CD14-positive monocyte (primary cell): ENCODE measurements at regions not wholly inside any gene's neighbourhood (a gene's known extent, or its start where the extent isn't known, plus 50 kb on each side); places are given as distances from the start of the nearest gene placed in this dataset.

Experiments
- DNase-seq, 3 donors: peaks; one replicate each; pipeline ENCODE4 v3.0.0-alpha.2; 2011 to 2022
- H2AFZ ChIP-seq: 2 replicates; pipeline ENCODE4 v1.6.0; 2012; ENCODE audit warnings: mild to moderate bottlenecking, low read depth, low read length, inconsistent platforms; ENCODE audit not compliant: insufficient read depth, poor library complexity, severe bottlenecking
- H3K27ac ChIP-seq, 2 donors: 1 replicate in 1 of 2; 2 replicates in 1 of 2; pipeline ENCODE4 v1.5.1; 2012 to 2013; ENCODE audit warnings: low read length in 2 of 2, control low read depth in 1 of 2, inconsistent platforms in 1 of 2, low read depth in 1 of 2, mild to moderate bottlenecking in 1 of 2
- H3K27me3 ChIP-seq, 2 donors: one replicate each; pipeline versions ENCODE4 v1.6.0 to v1.6.1; 2011 to 2013; ENCODE audit warnings: low read length in 2 of 2; ENCODE audit not compliant: control insufficient read depth in 2 of 2, insufficient read depth in 2 of 2
- H3K36me3 ChIP-seq, 2 donors: replicated peaks in 1 of 2; 1 replicate in 1 of 2; 2 replicates in 1 of 2; pipeline versions ENCODE4 v1.5.1 to v1.6.1; 2012 to 2013; ENCODE audit warnings: low read length in 2 of 2, control low read depth in 1 of 2, inconsistent platforms in 1 of 2, mild to moderate bottlenecking in 1 of 2; ENCODE audit not compliant: insufficient read depth in 2 of 2, control insufficient read depth in 1 of 2
- H3K4me1 ChIP-seq, 2 donors: 1 replicate in 1 of 2; 2 replicates in 1 of 2; pipeline versions ENCODE4 v1.5.1 to v1.6.1; 2012 to 2013; ENCODE audit warnings: low read length in 2 of 2, control low read depth in 1 of 2, inconsistent platforms in 1 of 2, mild to moderate bottlenecking in 1 of 2, moderate library complexity in 1 of 2; ENCODE audit not compliant: insufficient read depth in 2 of 2, control insufficient read depth in 1 of 2
- H3K4me2 ChIP-seq: replicated peaks from 2 replicates; pipeline ENCODE3; 2012; ENCODE audit warnings: low read length, moderate library complexity, mild to moderate bottlenecking; ENCODE audit not compliant: poor library complexity, severe bottlenecking; ENCODE audit errors: extremely low read depth
- H3K4me3 ChIP-seq, 3 experiments: fragments of 200-600 bp in 1 of 3; sonication (generic) in 1 of 3; replicated peaks in 1 of 3; 1 replicate in 2 of 3; 2 replicates in 1 of 3; pipeline ENCODE4 v1.5.1; 2011 to 2013; ENCODE audit warnings: low read length in 3 of 3, mild to moderate bottlenecking in 3 of 3, control low read depth in 2 of 3, low read depth in 2 of 3, inconsistent platforms in 1 of 3, moderate library complexity in 1 of 3
- H3K79me2 ChIP-seq: 2 replicates; pipeline ENCODE4 v1.6.0; 2012; ENCODE audit warnings: mild to moderate bottlenecking, control low read depth, inconsistent platforms, low read length, moderate library complexity; ENCODE audit not compliant: insufficient read depth
- H3K9ac ChIP-seq: 2 replicates; pipeline ENCODE4 v1.6.0; 2017; ENCODE audit warnings: low read length, mild to moderate bottlenecking; ENCODE audit not compliant: insufficient read depth, poor library complexity, severe bottlenecking
- H3K9me3 ChIP-seq, 2 donors: replicated peaks in 1 of 2; 1 replicate in 1 of 2; 2 replicates in 1 of 2; pipeline versions ENCODE4 v1.5.1 to v1.6.1; 2012 to 2013; ENCODE audit warnings: low read length in 2 of 2, control low read depth in 1 of 2; ENCODE audit not compliant: control insufficient read depth in 1 of 2, insufficient read depth in 1 of 2
- H4K20me1 ChIP-seq: 2 replicates; pipeline ENCODE4 v1.6.0; 2012; ENCODE audit warnings: mild to moderate bottlenecking, low read length, control low read depth, moderate library complexity; ENCODE audit not compliant: insufficient read depth
- H3K27ac Mint-ChIP-seq, 7 donors: one replicate each; pipeline ENCODE4 v1.8.0; 2020; ENCODE audit warnings: mild to moderate bottlenecking in 7 of 7, mixed read lengths in 7 of 7, moderate library complexity in 6 of 7, inconsistent platforms in 2 of 7
- H3K27me3 Mint-ChIP-seq, 3 donors: one replicate each; pipeline ENCODE4 v1.8.0; 2021 to 2022; ENCODE audit warnings: low read depth in 3 of 3, mild to moderate bottlenecking in 3 of 3, mixed read lengths in 3 of 3, moderate library complexity in 3 of 3, inconsistent platforms in 1 of 3
- H3K36me3 Mint-ChIP-seq, 2 donors: one replicate each; pipeline ENCODE4 v1.8.0; 2020; ENCODE audit warnings: mixed read lengths in 2 of 2, inconsistent platforms in 1 of 2, mild to moderate bottlenecking in 1 of 2
- H3K4me1 Mint-ChIP-seq: one replicate; pipeline ENCODE4 v1.8.0; 2020; ENCODE audit warnings: mild to moderate bottlenecking, mixed read lengths
- H3K4me3 Mint-ChIP-seq, 2 donors: one replicate each; pipeline ENCODE4 v1.8.0; 2020; ENCODE audit warnings: mild to moderate bottlenecking in 2 of 2, mixed read lengths in 2 of 2, moderate library complexity in 1 of 2
- H3K9me3 Mint-ChIP-seq, 7 donors: one replicate each; pipeline ENCODE4 v1.8.0; 2020 to 2022; ENCODE audit warnings: mixed read lengths in 7 of 7, mild to moderate bottlenecking in 6 of 7, moderate library complexity in 6 of 7, inconsistent platforms in 2 of 7
- CTCF ChIP-seq: fragments of 200-600 bp; IDR thresholded peaks from one replicate; pipeline ENCODE4 v1.8.0; 2022; ENCODE audit warnings: antibody characterized with exemption, mild to moderate bottlenecking
- WGBS: methylation state at CpG from one replicate; pipeline ENCODE4 v1.1.5; 2013; ENCODE audit warnings: missing lambda C conversion rate; ENCODE audit not compliant: insufficient coverage; 5-methylcytosine and 5-hydroxymethylcytosine counted together
- intact Hi-C, 2 donors: fragments of 100-400 bp; cut with micrococcal nuclease; formaldehyde crosslinking; loops; one replicate each; pipeline versions ENCODE4 v1.15.0 to v1.15.1; 2023

DNA sequence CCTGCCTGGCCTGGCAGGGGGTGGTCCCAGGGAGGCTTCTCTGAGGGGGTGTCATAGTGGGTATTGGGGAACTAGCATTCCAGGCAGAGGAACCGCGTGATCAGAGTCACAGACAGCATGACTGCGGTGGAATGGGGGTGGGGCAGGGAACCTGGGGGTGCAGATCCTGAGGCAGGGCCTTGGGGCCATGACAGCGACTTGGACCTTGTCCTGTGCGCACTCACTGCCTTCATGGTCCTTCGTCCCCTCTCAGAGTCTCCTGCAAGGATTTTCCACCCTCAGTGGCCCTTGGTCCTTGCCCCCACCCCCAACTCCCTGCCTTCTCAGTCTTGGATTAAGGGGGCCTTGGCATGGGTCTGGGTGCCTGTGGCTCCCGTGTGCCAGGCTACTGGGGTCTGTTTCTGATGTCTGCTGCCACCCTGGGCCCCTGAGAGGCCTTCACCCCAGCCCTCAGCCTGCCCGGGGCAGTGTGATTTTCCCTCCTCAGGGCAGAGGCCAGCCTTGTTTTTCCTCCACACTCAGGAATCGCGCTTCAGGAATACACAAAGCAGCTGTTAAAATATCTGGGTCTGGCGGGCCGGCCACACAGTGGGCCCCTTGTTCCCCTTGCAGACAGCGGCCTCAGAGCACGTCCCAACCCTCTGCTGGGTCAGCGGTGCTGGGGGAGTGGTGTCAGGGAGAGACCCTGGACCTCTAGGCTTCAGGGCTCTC lies 51.6 kb downstream of the GLI2 start:
- H4K20me1 ChIP-seq = no peaks in the 10 kb centered on the region
- Mint-ChIP-seq H3K36me3 (no peaks in the 10 kb centered on the region), H3K27ac (no peak overlapping the region), H3K27me3 (peaks cover 6 to 12% (median 8%) of the 10 kb centered on the region in 3 donors), H3K4me1 (peaks cover 4% of the 10 kb centered on the region), H3K9me3 (no peaks in the 10 kb centered on the region), H3K4me3 (no peak overlapping the region)
- H3K4me2 ChIP-seq = no peak overlapping the region
- H3K4me3 ChIP-seq = no peak overlapping the region
- no peak overlapping the region for H3K27ac ChIP-seq
- no peak for DNase-seq
- H3K79me2 ChIP-seq = no peaks in the 10 kb centered on the region
- no peaks in the 10 kb centered on the region for H3K9me3 ChIP-seq
- TF ChIP-seq CTCF = no peak
- no peaks in the 10 kb centered on the region for H3K27me3 ChIP-seq
- intact Hi-C loops = no loop called here
- no peaks in the 10 kb centered on the region for H3K36me3 ChIP-seq
- H3K9ac ChIP-seq = no peak overlapping the region
- H3K4me1 ChIP-seq = no peaks in the 10 kb centered on the region
- WGBS = 94% methylated on average over 15 of the region's 15 CpGs
- no peak overlapping the region for H2AFZ ChIP-seq

DNA sequence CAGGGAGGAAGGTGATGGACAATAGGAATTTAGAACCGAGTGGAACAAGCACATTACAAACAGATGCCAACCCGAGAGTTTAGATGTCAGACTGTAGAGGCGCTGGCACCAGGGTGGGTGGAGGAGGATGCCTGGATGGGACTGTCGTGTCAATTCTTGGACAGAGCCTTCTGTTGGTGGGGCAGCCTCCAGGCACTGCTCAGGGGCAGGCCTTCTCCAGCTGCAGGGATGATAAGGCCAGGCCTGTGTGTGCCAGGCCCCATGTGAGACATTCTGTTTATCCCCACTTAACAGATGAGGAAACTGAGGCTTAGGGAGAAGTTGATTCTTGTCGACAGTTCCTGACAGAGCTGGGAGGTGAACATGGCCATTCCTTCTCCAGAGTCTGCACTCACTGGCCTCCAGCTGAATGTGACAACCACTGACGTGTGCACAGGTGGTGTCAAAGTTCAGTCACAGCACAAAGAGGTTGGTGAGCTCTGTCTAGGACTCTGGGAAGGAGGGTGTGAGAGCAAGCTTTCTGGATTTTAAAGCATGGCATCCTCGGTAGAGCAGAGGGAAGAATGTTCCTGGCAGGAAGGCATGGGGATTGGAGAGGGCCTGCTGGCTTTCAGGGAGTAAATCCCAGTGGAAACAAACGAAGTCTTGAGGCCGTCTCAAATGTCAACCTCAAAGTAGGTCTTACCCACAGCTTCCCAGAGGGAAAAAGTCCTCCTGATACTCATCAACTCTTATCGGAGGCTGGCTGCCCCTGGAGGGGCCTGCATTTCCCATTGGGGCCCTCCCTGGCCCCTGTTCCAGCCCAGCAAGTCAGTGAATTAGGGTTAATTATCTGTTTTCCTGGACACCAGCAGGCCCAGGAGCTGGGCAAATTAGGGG lies 52.4 kb downstream of the GLI2 start:
- intact Hi-C loops = no loop called here
- no peak overlapping the region for H3K4me2 ChIP-seq
- H3K27ac Mint-ChIP-seq = peak overlapping the region in 2 of 7 donors; percentile 19 to 60
- no peaks in the 10 kb centered on the region for H4K20me1 ChIP-seq
- peaks cover 4% of the 10 kb centered on the region for H3K4me1 Mint-ChIP-seq
- H3K4me3 ChIP-seq = no peak overlapping the region
- no peaks in the 10 kb centered on the region for H3K9me3 ChIP-seq
- H3K9ac ChIP-seq = no peak overlapping the region
- H3K36me3 ChIP-seq = no peaks in the 10 kb centered on the region
- no peak for TF ChIP-seq CTCF
- H3K79me2 ChIP-seq = no peaks in the 10 kb centered on the region
- H3K27me3 ChIP-seq = no peaks in the 10 kb centered on the region
- WGBS = 93% methylated on average over 7 of the region's 10 CpGs
- DNase-seq = no peak
- H3K27me3 Mint-ChIP-seq = peaks cover 6 to 12% (median 8%) of the 10 kb centered on the region in 3 donors
- H3K36me3 Mint-ChIP-seq = no peaks in the 10 kb centered on the region
- H2AFZ ChIP-seq = no peak overlapping the region
- no peaks in the 10 kb centered on the region for H3K4me1 ChIP-seq
- no peak overlapping the region for H3K27ac ChIP-seq
- no peak overlapping the region for H3K4me3 Mint-ChIP-seq
- H3K9me3 Mint-ChIP-seq = no peaks in the 10 kb centered on the region
